ENCODE measurements at regions not wholly inside any gene's neighbourhood (a gene's known extent, or its start where the extent isn't known, plus 50 kb on each side); places are given as distances from the start of the nearest gene placed in this dataset.
"Not testable (repeated sequence)": the region's sequence is repeated elsewhere in the genome, so short reads cannot be mapped to it uniquely, and the experiment has no call there.

DNA sequence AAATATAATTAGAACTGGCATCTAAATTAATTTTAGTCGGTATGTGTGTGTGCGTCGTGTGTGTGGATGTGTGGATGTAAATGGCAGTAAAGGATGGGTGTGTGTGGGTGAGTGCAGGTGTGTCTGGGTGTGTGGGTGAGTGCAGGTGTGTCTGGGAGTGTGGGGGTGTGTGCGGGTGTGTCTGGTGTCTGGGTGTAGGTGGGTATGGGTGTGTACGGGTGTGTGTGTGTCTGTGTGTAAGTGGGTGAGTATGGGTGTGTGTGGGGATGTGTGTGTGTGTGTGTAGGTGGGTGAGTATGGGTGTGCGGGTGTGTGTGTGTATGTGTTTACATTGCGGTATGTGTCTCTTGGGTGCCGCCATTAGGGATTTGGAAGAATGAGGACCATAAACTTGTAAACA lies 55.0 kb downstream of the OR11H1 start:
- TF ChIP-seq, protein P1, sequence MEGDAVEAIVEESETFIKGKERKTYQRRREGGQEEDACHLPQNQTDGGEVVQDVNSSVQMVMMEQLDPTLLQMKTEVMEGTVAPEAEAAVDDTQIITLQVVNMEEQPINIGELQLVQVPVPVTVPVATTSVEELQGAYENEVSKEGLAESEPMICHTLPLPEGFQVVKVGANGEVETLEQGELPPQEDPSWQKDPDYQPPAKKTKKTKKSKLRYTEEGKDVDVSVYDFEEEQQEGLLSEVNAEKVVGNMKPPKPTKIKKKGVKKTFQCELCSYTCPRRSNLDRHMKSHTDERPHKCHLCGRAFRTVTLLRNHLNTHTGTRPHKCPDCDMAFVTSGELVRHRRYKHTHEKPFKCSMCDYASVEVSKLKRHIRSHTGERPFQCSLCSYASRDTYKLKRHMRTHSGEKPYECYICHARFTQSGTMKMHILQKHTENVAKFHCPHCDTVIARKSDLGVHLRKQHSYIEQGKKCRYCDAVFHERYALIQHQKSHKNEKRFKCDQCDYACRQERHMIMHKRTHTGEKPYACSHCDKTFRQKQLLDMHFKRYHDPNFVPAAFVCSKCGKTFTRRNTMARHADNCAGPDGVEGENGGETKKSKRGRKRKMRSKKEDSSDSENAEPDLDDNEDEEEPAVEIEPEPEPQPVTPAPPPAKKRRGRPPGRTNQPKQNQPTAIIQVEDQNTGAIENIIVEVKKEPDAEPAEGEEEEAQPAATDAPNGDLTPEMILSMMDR (IDR thresholded peaks at IDR 0.05): not testable (repeated sequence)
- TF ChIP-seq POLR2A, EP300, POLR2AphosphoS5 (IDR thresholded peaks at IDR 0.05): not testable (repeated sequence)
